ENCODE measurements at regions not wholly inside any gene's neighbourhood (a gene's known extent, or its start where the extent isn't known, plus 50 kb on each side); places are given as distances from the start of the nearest gene placed in this dataset.

- TF ChIP-seq TARDBP (IDR thresholded peaks at IDR 0.05) = no peak
- TF ChIP-seq LEF1 (IDR thresholded peaks at IDR 0.05; ENCODE audit: borderline replicate concordance) = no peak
- TF ChIP-seq SP1 (IDR thresholded peaks at IDR 0.05) = no peak
- no peak for TF ChIP-seq ARNT (IDR thresholded peaks at IDR 0.05)
- no peak for TF ChIP-seq ZNF384 (IDR thresholded peaks at IDR 0.05)
- no peak for TF ChIP-seq BHLHE40 (IDR thresholded peaks at IDR 0.05; ENCODE audit: borderline replicate concordance)
- TF ChIP-seq CTBP1 (IDR thresholded peaks at IDR 0.05; ENCODE audit: borderline replicate concordance) = no peak
- TF ChIP-seq FOXM1 (IDR thresholded peaks at IDR 0.05; ENCODE audit: borderline replicate concordance) = no peak
- no peak for TF ChIP-seq HDGF (IDR thresholded peaks at IDR 0.05; ENCODE audit: borderline replicate concordance)
- TF ChIP-seq SUZ12 (IDR thresholded peaks at IDR 0.05) = no peak
- no peak for TF ChIP-seq PKNOX1 (IDR thresholded peaks at IDR 0.05)
Measured at GRCh38 chr2:122411231-122411630, 655.8 kb downstream of the TSN start.

Data from HEK293T (cell line).